ENCODE measurements at regions not wholly inside any gene's neighbourhood (a gene's known extent, or its start where the extent isn't known, plus 50 kb on each side); places are given as distances from the start of the nearest gene placed in this dataset.

DNA sequence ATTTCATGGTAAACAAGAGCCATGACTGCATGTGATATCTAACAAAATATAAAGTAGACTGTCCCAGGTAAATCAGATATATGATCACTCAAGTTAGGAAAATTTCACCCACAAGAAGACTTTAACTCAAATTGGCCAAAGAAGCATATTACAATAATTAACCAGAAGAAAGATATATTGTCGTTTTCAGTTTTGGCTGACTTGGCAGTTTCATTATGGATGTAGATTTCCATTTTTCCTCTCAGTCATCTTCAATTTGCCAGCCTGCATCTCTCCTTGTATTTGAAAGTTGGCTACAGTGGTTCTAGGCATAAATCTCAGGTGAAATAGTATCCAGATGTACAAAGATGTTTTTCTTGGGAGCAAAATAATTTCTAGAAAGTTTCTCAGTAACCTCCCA, 761.6 kb downstream of the LRFN5 start:
- CTCF ChIA-PET = no interaction called here
- ATAC-seq (no peak), DNase-seq (no peak)
- H3K27ac Mint-ChIP-seq = no peak overlapping the region
- no peaks in the 10 kb centered on the region for H3K36me3 Mint-ChIP-seq
- no peak overlapping the region for H3K4me3 Mint-ChIP-seq
- H3K9me3 Mint-ChIP-seq (ENCODE audit: low read depth) = peaks cover 3% of the 10 kb centered on the region
- no peaks in the 10 kb centered on the region for H3K4me1 Mint-ChIP-seq
- no peaks in the 10 kb centered on the region for H3K27me3 Mint-ChIP-seq

DNA sequence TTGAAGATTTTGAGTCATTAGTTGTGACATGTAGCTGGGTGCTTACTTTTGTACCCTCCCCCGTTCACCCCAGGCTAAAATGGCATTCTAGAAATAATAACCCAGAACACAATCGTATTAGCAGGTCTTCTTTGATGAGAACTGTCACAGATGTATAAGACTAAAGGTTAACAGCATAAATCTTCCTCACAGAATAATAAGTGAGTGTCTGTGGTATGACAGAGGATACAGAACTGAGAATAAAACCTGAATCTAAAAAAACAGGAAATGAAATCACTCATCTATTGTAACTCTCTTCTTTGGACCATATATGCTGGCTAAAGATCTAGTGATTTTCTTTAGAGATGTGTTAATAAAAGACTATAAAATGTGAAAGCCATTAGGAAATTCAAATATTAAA, 746.6 kb downstream of the LRFN5 start:
- Mint-ChIP-seq H3K4me3 (no peak overlapping the region), H3K4me1 (no peaks in the 10 kb centered on the region), H3K27me3 (no peaks in the 10 kb centered on the region), H3K27ac (no peak overlapping the region), H3K9me3 (ENCODE audit: low read depth) (peaks cover 3% of the 10 kb centered on the region), H3K36me3 (no peaks in the 10 kb centered on the region)
- DNase-seq = no peak
- CTCF ChIA-PET = no interaction called here
- no peak for ATAC-seq

DNA sequence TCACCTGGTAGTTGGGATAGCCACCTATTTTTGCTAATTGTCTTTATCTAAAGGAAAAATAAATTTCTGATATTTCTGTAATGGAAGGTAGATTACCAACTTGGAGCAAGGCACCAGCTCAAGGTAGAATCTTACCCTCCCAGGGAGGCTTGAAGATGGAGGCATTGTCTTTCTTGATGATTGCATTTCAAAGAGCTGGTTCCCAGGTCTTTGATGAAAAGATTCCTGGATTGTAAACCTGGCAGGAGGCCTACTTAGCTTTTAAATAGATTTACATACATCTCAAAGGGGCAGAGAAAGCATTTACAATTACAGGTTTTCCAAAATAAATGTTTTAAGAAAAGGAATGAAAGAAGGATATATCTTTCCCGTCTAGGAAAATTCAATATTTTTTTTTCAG, 729.2 kb downstream of the LRFN5 start:
- Mint-ChIP-seq H3K4me1 (no peaks in the 10 kb centered on the region), H3K4me3 (no peak overlapping the region), H3K27ac (no peak overlapping the region), H3K36me3 (no peaks in the 10 kb centered on the region), H3K27me3 (no peaks in the 10 kb centered on the region), H3K9me3 (ENCODE audit: low read depth) (peaks cover 2% of the 10 kb centered on the region)
- CTCF ChIA-PET = no interaction called here
- no peak for DNase-seq
- ATAC-seq = no peak

DNA sequence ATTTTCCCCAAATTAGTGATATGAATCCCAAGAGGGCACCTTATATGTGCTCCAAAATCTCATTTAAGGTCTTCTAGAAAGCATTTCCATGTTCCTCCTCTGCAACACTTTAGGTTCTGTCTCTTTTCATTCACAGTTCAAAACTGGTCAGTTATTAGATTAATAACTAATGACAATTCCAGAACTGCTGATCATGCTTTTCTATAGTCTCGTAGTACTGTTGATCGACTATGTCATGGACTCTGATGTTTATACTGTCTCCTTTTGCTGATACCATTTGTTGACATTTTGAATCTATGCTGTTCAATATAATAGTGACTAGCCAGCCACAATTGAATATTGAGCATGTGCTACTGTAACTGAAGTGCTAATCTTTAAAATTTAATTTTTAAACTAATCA, 728.3 kb downstream of the LRFN5 start:
- H3K4me1 Mint-ChIP-seq = no peaks in the 10 kb centered on the region
- CTCF ChIA-PET = no interaction called here
- peaks cover 2% of the 10 kb centered on the region for H3K9me3 Mint-ChIP-seq (ENCODE audit: low read depth)
- no peaks in the 10 kb centered on the region for H3K27me3 Mint-ChIP-seq
- no peak overlapping the region for H3K27ac Mint-ChIP-seq
- no peak overlapping the region for H3K4me3 Mint-ChIP-seq
- no peak for DNase-seq
- no peak for ATAC-seq
- H3K36me3 Mint-ChIP-seq = no peaks in the 10 kb centered on the region

DNA sequence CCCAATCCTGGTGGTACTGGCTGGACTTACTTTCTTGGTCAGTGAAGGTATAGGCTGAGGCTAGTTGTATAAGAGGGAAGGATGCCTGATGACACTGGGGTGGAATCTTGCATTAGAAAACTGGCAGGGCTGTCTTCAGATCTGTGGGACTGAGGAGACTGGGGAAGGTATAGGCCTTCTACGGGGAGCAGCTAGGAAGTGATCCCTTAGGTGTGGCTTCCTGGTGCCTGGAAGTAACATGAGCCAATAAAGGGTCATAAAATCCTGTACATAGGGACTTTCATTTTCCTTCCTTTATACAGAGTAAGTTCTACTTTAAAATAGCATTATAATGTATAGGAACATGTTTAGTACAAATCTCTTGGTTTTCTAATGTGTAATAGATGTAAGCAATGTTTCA, 716.8 kb downstream of the LRFN5 start:
- H3K9me3 Mint-ChIP-seq (ENCODE audit: low read depth) = peaks cover 14% of the 10 kb centered on the region
- no peak overlapping the region for H3K27ac Mint-ChIP-seq
- no peaks in the 10 kb centered on the region for H3K27me3 Mint-ChIP-seq

DNA sequence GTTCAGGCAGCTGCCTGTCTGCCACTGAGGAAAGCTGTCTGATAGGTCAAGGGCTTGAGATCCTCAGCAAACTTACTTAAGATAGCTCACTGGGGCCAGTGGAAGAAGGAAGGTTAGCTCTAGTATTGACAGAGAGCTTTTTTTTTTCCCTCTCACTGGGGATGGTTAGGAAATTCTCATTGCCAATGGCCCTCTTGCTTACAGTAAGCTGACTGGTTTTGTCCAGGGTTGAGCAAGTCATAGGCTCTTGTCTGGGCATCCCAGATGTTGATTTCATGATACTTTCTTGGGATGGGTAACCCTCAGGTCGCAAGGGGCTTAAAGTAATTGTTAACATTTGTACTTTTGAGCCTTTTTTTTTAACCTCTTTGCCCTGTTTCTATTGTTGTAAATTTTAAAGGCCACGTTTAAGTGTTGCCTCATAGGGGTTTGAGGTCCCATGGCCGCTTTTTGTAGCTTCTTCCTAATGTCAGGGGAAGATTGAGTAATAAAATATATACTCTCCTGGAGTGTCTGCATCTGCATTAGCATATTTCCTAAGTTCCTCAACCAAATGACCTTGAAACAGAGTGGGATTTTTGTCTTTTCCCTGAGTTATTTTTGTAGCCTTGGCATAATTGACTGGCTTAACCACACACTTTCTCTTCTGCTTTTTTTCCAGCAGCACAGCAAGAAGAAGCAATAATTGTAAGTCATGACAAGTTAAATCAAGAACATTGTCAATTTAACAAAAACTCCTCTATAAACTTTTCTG, 716.0 kb downstream of the LRFN5 start:
- H3K27ac Mint-ChIP-seq = no peak overlapping the region
- no peaks in the 10 kb centered on the region for H3K4me1 Mint-ChIP-seq
- peaks cover 8% of the 10 kb centered on the region for H3K9me3 Mint-ChIP-seq (ENCODE audit: low read depth)
- H3K4me3 Mint-ChIP-seq = no peak overlapping the region
- no peaks in the 10 kb centered on the region for H3K27me3 Mint-ChIP-seq
- no peak for ATAC-seq
- CTCF ChIA-PET = no interaction called here
- no peaks in the 10 kb centered on the region for H3K36me3 Mint-ChIP-seq
- no peak for DNase-seq

More for the DNA sequence above, 716.8 kb downstream of the LRFN5 start:
- ATAC-seq = no peak
- no peak overlapping the region for H3K4me3 Mint-ChIP-seq
- no peaks in the 10 kb centered on the region for H3K4me1 Mint-ChIP-seq
- H3K36me3 Mint-ChIP-seq = no peaks in the 10 kb centered on the region
- no peak for DNase-seq
- CTCF ChIA-PET = no interaction called here

DNA sequence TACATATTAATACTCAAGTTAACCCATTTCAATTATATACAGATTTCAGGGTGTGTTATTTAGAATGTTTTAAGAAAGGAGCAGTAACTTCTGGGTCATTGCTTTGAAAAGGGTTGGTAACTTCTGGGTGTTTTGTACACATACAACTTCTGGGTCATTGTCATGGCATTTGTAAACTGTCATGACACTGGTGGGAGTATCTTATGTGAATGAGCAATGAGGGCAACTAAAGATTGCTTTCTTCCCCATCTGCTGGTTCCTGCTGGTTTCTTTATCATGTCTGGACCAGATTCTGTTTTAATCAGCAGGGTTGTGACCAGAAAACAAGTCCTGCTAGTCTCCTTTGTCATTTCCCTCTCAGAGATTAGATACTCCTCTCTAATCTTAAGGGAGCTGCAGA, 713.3 kb downstream of the LRFN5 start:
- no peaks in the 10 kb centered on the region for H3K4me1 Mint-ChIP-seq
- CTCF ChIA-PET = no interaction called here

DNA sequence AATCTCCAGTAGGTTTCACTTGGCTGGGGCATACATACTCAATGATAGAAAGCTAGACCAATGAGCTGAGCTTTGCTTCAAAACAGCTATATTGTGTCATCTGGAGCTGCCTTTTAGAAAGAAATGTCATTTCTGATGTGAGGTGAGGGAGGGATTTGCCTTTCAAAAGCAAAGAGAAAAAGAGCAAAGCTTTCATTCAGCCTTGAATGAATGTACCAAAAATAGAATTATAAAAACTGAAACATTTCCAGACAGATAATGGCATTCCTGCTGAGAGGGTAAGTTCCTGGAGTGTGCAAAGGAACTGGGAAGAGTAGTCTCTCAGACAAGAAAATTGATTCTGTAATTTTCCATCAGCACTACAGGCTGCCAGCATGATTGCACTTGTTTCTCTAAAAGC, 710.0 kb downstream of the LRFN5 start:
- Mint-ChIP-seq H3K9me3 (ENCODE audit: low read depth) (no peaks in the 10 kb centered on the region), H3K27ac (no peak overlapping the region), H3K27me3 (no peaks in the 10 kb centered on the region), H3K4me1 (no peaks in the 10 kb centered on the region), H3K36me3 (no peaks in the 10 kb centered on the region), H3K4me3 (no peak overlapping the region)
- DNase-seq = no peak
- no peak for ATAC-seq
- CTCF ChIA-PET = no interaction called here

More for the DNA sequence above, 713.3 kb downstream of the LRFN5 start:
- Mint-ChIP-seq H3K4me3 (no peak overlapping the region), H3K27me3 (no peaks in the 10 kb centered on the region), H3K36me3 (no peaks in the 10 kb centered on the region), H3K9me3 (ENCODE audit: low read depth) (peaks cover 5% of the 10 kb centered on the region), H3K27ac (no peak overlapping the region)
- DNase-seq (no peak), ATAC-seq (no peak)

DNA sequence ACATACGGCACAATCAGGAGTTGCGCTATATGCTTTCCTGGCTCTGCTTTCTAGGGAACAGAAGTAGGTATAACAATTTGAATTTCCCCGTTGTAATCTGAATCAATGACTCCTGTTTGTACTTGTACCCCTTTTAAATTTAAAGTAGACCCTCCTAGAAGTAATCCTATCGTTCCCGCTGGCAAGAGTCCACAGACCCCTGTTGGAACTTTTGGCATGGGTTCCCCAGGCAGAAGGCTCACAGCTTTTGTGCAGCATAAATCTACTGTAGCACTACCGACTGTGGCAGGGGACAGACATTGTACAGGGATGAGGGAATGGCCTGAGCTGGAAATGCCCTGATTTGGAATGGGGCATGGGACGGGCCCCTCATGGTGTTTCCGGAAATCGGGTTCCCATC, 705.2 kb downstream of the LRFN5 start:
- CTCF ChIA-PET = no interaction called here
- H3K4me3 Mint-ChIP-seq = no peak overlapping the region
- no peak overlapping the region for H3K27ac Mint-ChIP-seq
- no peaks in the 10 kb centered on the region for H3K27me3 Mint-ChIP-seq
- ATAC-seq (no peak), DNase-seq (no peak)
- H3K4me1 Mint-ChIP-seq = no peaks in the 10 kb centered on the region
- peaks cover 2% of the 10 kb centered on the region for H3K36me3 Mint-ChIP-seq
- peaks cover 23% of the 10 kb centered on the region for H3K9me3 Mint-ChIP-seq (ENCODE audit: low read depth)

DNA sequence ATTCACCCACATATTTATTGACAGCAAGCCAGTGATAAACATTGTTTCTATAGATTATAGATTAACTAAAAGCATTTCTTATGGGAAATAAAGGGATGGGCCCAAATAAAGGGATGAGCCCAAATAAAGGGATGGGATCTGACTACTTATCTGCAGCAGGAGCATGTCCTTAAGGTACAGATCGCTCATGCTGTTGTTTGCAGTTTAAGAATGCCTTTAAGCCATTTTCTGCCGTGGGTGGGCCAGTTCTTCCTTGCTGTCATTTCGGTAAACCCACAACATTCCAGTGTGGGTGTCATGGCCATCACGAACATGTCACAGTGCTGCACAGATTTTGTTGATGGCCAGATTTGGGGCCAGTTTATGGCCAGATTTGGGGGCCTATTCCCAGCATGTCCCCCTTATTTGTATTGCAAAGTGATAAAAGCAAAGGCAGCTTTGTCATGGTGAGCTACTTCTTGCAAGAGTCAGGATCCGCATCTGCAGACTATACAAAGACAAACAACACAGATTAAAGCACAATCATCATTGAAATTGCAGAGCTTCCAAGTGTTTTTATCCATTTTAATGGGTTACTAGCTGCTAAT, 700.7 kb downstream of the LRFN5 start:
- Mint-ChIP-seq H3K36me3 (peaks cover 2% of the 10 kb centered on the region), H3K4me1 (no peaks in the 10 kb centered on the region), H3K27ac (no peak overlapping the region), H3K27me3 (no peaks in the 10 kb centered on the region), H3K9me3 (ENCODE audit: low read depth) (peaks cover 31% of the 10 kb centered on the region), H3K4me3 (no peak overlapping the region)
- CTCF ChIA-PET = no interaction called here
- DNase-seq (no peak), ATAC-seq (no peak)

DNA sequence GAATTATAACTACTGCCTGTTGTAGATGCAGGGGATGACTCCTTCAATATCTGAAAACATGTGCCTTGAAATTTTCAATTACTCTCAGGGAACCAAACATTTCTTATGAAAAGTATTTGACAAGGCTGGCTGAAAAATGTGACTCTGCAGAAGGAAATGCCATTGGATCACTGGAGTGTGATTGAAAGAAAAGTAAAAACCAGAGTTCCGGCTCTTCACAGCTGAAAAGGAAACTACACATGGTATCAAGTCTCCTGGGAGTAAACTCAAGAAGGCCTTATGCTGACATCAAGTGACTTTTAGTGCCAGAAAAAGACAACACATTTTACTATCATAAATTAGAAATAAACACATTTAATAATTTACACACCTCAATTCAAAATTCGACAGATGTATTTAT, 693.0 kb downstream of the LRFN5 start:
- CTCF ChIA-PET = no interaction called here
- Mint-ChIP-seq H3K4me3 (no peak overlapping the region), H3K27ac (no peak overlapping the region), H3K27me3 (no peaks in the 10 kb centered on the region), H3K36me3 (no peaks in the 10 kb centered on the region), H3K4me1 (no peaks in the 10 kb centered on the region), H3K9me3 (ENCODE audit: low read depth) (peaks cover 4% of the 10 kb centered on the region)
- DNase-seq = no peak
- ATAC-seq = no peak

DNA sequence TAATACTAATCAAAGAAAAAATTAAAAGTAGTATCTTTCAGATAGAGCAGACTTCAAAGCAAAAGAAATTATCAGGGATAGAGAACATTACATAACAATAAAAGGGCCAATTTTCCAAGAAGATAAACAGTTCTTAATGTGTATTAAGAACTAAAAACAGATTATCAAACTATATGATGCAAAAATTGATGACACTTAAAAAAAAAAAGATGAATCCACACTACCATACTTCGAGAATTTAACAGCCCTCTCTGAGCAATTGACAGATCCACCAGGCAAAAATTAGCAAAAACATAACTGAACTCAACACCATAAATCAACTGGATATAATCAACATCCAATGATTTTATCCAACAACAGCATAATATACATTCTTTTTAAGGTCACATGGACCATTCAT, 686.5 kb downstream of the LRFN5 start:
- no peaks in the 10 kb centered on the region for H3K4me1 Mint-ChIP-seq
- no peaks in the 10 kb centered on the region for H3K36me3 Mint-ChIP-seq
- no peaks in the 10 kb centered on the region for H3K27me3 Mint-ChIP-seq
- no peak overlapping the region for H3K27ac Mint-ChIP-seq
- no peak for ATAC-seq
- H3K4me3 Mint-ChIP-seq = no peak overlapping the region
- no peak for DNase-seq
- peaks cover 5% of the 10 kb centered on the region for H3K9me3 Mint-ChIP-seq (ENCODE audit: low read depth)
- CTCF ChIA-PET = no interaction called here

DNA sequence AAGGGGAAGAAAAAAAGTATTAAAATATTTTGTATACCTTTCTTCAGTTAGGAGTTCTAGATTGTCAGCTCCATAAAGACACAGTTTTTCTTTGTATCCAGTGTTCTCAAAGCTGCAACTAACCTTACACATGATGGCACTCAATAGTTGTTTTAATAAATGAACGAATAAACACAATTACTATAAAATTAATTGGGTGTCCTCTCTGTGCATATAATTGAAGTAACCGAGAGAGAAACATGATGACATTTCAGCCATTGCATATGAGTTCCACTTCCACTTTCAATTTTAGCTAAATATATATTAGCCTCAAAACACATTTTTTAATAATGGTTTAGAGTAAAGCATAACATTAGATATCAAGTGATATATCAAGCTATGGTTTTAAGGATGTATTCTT, 671.2 kb downstream of the LRFN5 start:
- H3K27me3 Mint-ChIP-seq = no peaks in the 10 kb centered on the region
- H3K36me3 Mint-ChIP-seq = no peaks in the 10 kb centered on the region
- H3K4me1 Mint-ChIP-seq = no peaks in the 10 kb centered on the region
- CTCF ChIA-PET = no interaction called here
- ATAC-seq (no peak), DNase-seq (no peak)
- no peaks in the 10 kb centered on the region for H3K9me3 Mint-ChIP-seq (ENCODE audit: low read depth)
- no peak overlapping the region for H3K27ac Mint-ChIP-seq
- H3K4me3 Mint-ChIP-seq = no peak overlapping the region

DNA sequence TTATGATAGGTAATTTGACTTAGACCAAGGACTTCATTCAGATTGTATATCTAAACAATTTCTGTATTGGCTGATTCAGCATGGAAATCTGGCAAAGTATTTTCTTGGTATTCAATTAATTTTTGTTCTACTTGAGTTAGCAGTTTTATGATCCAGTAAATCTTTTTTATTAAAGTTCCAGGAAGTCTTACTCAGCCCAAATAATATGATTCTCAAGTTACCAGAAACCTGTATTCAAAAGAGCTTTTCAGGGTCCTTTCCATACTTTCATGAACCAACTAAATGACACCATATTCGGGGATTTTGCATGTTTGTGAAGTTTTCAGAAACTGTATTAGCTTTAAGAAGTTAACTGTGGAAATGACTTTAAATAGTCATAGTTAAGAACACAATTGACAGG, 662.6 kb downstream of the LRFN5 start:
- H3K36me3 Mint-ChIP-seq = no peaks in the 10 kb centered on the region
- CTCF ChIA-PET = no interaction called here
- peaks cover 8% of the 10 kb centered on the region for H3K9me3 Mint-ChIP-seq (ENCODE audit: low read depth)
- H3K4me3 Mint-ChIP-seq = no peak overlapping the region
- ATAC-seq = no peak
- no peaks in the 10 kb centered on the region for H3K4me1 Mint-ChIP-seq
- H3K27ac Mint-ChIP-seq = no peak overlapping the region
- no peaks in the 10 kb centered on the region for H3K27me3 Mint-ChIP-seq
- DNase-seq = no peak

DNA sequence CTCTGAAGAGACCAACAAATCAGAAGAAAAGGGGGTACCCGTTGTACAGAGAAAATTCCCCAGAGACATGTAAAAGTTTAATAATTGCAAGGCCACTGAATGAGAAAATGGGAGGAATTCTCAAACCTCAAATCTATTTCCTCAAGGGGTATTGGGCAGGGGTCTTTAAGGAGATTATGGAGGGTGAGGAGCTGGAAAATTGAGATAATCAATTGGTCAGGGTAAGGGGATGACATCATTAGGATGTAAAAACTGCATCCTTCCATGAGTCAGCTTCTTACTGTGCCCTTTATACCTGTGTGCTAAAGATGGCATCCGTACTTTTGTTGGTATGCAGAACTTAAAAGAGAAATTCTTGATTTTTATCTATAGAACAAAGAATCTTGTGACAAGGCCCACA, 641.5 kb downstream of the LRFN5 start:
- Mint-ChIP-seq H3K4me1 (no peaks in the 10 kb centered on the region), H3K27ac (no peak overlapping the region), H3K27me3 (no peaks in the 10 kb centered on the region), H3K9me3 (ENCODE audit: low read depth) (peaks cover 10% of the 10 kb centered on the region), H3K4me3 (no peak overlapping the region), H3K36me3 (no peaks in the 10 kb centered on the region)
- CTCF ChIA-PET = no interaction called here
- no peak for ATAC-seq
- no peak for DNase-seq
